ENCODE measurements at regions not wholly inside any gene's neighbourhood (a gene's known extent, or its start where the extent isn't known, plus 50 kb on each side); places are given as distances from the start of the nearest gene placed in this dataset.

- peak; percentile 67 for DNase-seq
- Histone ChIP-seq H3K23ac (ENCODE audit: low read length in 2 of 2) (no peak overlapping the region), H2AFZ (ENCODE audit: low read depth, low read length) (no peak overlapping the region), H2BK15ac (ENCODE audit: low read depth, poor library complexity, severe bottlenecking) (no peak overlapping the region), H4K91ac (ENCODE audit: low read length) (no peak overlapping the region), H3K9me3 (ENCODE audit: control insufficient read depth, low read length) (no peaks in the 10 kb centered on the region), H3K18ac (ENCODE audit: low read depth in 1 of 2, low read length in 2 of 2) (no peak overlapping the region), H2AK5ac (ENCODE audit: low read length, severe bottlenecking) (no peak overlapping the region), H2BK5ac (ENCODE audit: low read depth, low read length, poor library complexity, severe bottlenecking) (no peak overlapping the region), H3K79me1 (replicated peaks; ENCODE audit: low read length, poor library complexity, severe bottlenecking) (no peaks in the 10 kb centered on the region), H3K4me2 (ENCODE audit: low read length, poor library complexity, severe bottlenecking) (no peak overlapping the region), H3K9ac (ENCODE audit: low read length) (no peak overlapping the region), H2BK120ac (ENCODE audit: low read depth, low read length) (no peak overlapping the region), H3K14ac (ENCODE audit: low read length in 2 of 2) (no peak overlapping the region), H3K4me3 (ENCODE audit: insufficient read depth in 1 of 2, low read depth in 1 of 2, low read length in 2 of 2) (no peak overlapping the region), H4K8ac (ENCODE audit: low read length) (no peak overlapping the region), H3K4me1 (ENCODE audit: control insufficient read depth, insufficient read depth, low read depth, low read length) (no peaks in the 10 kb centered on the region), H3K36me3 (ENCODE audit: control insufficient read depth in 1 of 2, insufficient read depth in 2 of 2, low read depth in 1 of 2, low read length in 2 of 2) (no peaks in the 10 kb centered on the region), H3K4ac (ENCODE audit: low read depth in 1 of 2, low read length in 2 of 2) (no peak overlapping the region), H2BK12ac (ENCODE audit: low read length in 2 of 2) (peak overlapping the region in 1 of 2 experiments; percentile 31), H3K27me3 (ENCODE audit: control insufficient read depth in 1 of 2, insufficient read depth in 1 of 2, low read length in 2 of 2) (peaks cover 8 to 19% of the 10 kb centered on the region in 2 experiments), H3K27ac (ENCODE audit: low read length, poor library complexity, severe bottlenecking) (no peak overlapping the region)
- 77% methylated on average over 5 of the region's 5 CpGs for WGBS
Observed at GRCh38 chr1:117678246-117678977, 72.6 kb downstream of the TENT5C start.

DNA sequence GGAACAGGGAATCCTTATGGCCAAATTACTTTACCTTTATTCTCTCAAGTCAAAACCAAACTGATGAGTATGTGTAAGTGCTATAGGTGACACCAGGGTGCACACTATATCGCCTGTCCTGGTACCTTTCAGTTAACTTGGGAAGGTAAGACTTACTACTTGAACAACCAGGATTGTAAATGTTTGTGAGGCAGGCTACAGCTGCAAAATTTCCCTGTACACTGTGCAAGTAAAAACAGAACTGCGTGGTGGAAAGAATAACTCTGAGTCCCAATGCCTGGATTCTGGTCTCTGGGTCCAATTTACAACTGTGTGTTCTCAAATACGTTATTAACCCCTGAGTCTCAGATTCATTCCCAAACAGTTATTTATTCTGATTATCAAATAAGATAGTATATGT lies 73.5 kb downstream of the TENT5C start:
- Histone ChIP-seq H3K79me1 (replicated peaks; ENCODE audit: low read length, poor library complexity, severe bottlenecking) (no peaks in the 10 kb centered on the region), H2AFZ (ENCODE audit: low read depth, low read length) (no peak overlapping the region), H3K27me3 (ENCODE audit: control insufficient read depth in 1 of 2, insufficient read depth in 1 of 2, low read length in 2 of 2) (peaks cover 8 to 17% of the 10 kb centered on the region in 2 experiments), H4K91ac (ENCODE audit: low read length) (no peak overlapping the region), H3K27ac (ENCODE audit: low read length, poor library complexity, severe bottlenecking) (no peak overlapping the region), H3K4me3 (ENCODE audit: insufficient read depth in 1 of 2, low read depth in 1 of 2, low read length in 2 of 2) (no peak overlapping the region), H3K4me1 (ENCODE audit: control insufficient read depth, insufficient read depth, low read depth, low read length) (peaks cover 1% of the 10 kb centered on the region), H4K8ac (ENCODE audit: low read length) (no peak overlapping the region), H3K36me3 (ENCODE audit: control insufficient read depth in 1 of 2, insufficient read depth in 2 of 2, low read depth in 1 of 2, low read length in 2 of 2) (no peaks in the 10 kb centered on the region), H3K4ac (ENCODE audit: low read depth in 1 of 2, low read length in 2 of 2) (no peak overlapping the region), H3K23ac (ENCODE audit: low read length in 2 of 2) (no peak overlapping the region), H2BK120ac (ENCODE audit: low read depth, low read length) (no peak overlapping the region), H2AK5ac (ENCODE audit: low read length, severe bottlenecking) (no peak overlapping the region), H3K4me2 (ENCODE audit: low read length, poor library complexity, severe bottlenecking) (no peak overlapping the region), H2BK5ac (ENCODE audit: low read depth, low read length, poor library complexity, severe bottlenecking) (no peak overlapping the region), H3K9ac (ENCODE audit: low read length) (no peak overlapping the region), H2BK12ac (ENCODE audit: low read length in 2 of 2) (no peak overlapping the region), H3K18ac (ENCODE audit: low read depth in 1 of 2, low read length in 2 of 2) (no peak overlapping the region), H2BK15ac (ENCODE audit: low read depth, poor library complexity, severe bottlenecking) (no peak overlapping the region), H3K9me3 (ENCODE audit: control insufficient read depth, low read length) (no peaks in the 10 kb centered on the region), H3K14ac (ENCODE audit: low read length in 2 of 2) (no peak overlapping the region)
- 79% methylated on average over 2 of the region's 3 CpGs for WGBS
- no peak for DNase-seq

- H3K79me1 ChIP-seq (replicated peaks; ENCODE audit: low read length, poor library complexity, severe bottlenecking): no peaks in the 10 kb centered on the region
- no peak overlapping the region for H3K23ac ChIP-seq (ENCODE audit: low read length in 2 of 2)
- no peak overlapping the region for H3K4me3 ChIP-seq (ENCODE audit: insufficient read depth in 1 of 2, low read depth in 1 of 2, low read length in 2 of 2)
- peak overlapping the region; percentile 12 for H4K91ac ChIP-seq (ENCODE audit: low read length)
- peak overlapping the region in 1 of 2 experiments; percentile 71 for H3K14ac ChIP-seq (ENCODE audit: low read length in 2 of 2)
- H2AK5ac ChIP-seq (ENCODE audit: low read length, severe bottlenecking): no peak overlapping the region
- H2AFZ ChIP-seq (ENCODE audit: low read depth, low read length): no peak overlapping the region
- peak overlapping the region in 1 of 2 experiments; percentile 58 for H3K18ac ChIP-seq (ENCODE audit: low read depth in 1 of 2, low read length in 2 of 2)
- H2BK12ac ChIP-seq (ENCODE audit: low read length in 2 of 2): no peak overlapping the region
- H3K4me2 ChIP-seq (ENCODE audit: low read length, poor library complexity, severe bottlenecking): no peak overlapping the region
- no peaks in the 10 kb centered on the region for H3K36me3 ChIP-seq (ENCODE audit: control insufficient read depth in 1 of 2, insufficient read depth in 2 of 2, low read depth in 1 of 2, low read length in 2 of 2)
- H3K27ac ChIP-seq (ENCODE audit: low read length, poor library complexity, severe bottlenecking): no peak overlapping the region
- H2BK5ac ChIP-seq (ENCODE audit: low read depth, low read length, poor library complexity, severe bottlenecking): no peak overlapping the region
- H3K9me3 ChIP-seq (ENCODE audit: control insufficient read depth, low read length): no peaks in the 10 kb centered on the region
- no peak overlapping the region for H4K8ac ChIP-seq (ENCODE audit: low read length)
- no peak overlapping the region for H2BK15ac ChIP-seq (ENCODE audit: low read depth, poor library complexity, severe bottlenecking)
- peaks cover 8 to 11% of the 10 kb centered on the region in 2 experiments for H3K27me3 ChIP-seq (ENCODE audit: control insufficient read depth in 1 of 2, insufficient read depth in 1 of 2, low read length in 2 of 2)
- H3K4ac ChIP-seq (ENCODE audit: low read depth in 1 of 2, low read length in 2 of 2): no peak overlapping the region
- H2BK120ac ChIP-seq (ENCODE audit: low read depth, low read length): no peak overlapping the region
- peaks cover 1% of the 10 kb centered on the region for H3K4me1 ChIP-seq (ENCODE audit: control insufficient read depth, insufficient read depth, low read depth, low read length)
- WGBS: 81% methylated on average over 4 of the region's 4 CpGs
- H3K9ac ChIP-seq (ENCODE audit: low read length): no peak overlapping the region
- DNase-seq: no peak
Observed at GRCh38 chr1:117679868-117680267, 74.0 kb downstream of the TENT5C start.

GRCh38 chr1:117680316-117681002 lies 74.6 kb downstream of the TENT5C start:
- Histone ChIP-seq H3K36me3 (ENCODE audit: control insufficient read depth in 1 of 2, insufficient read depth in 2 of 2, low read depth in 1 of 2, low read length in 2 of 2) (no peaks in the 10 kb centered on the region), H2AK5ac (ENCODE audit: low read length, severe bottlenecking) (no peak overlapping the region), H3K4ac (ENCODE audit: low read depth in 1 of 2, low read length in 2 of 2) (no peak overlapping the region), H3K9me3 (ENCODE audit: control insufficient read depth, low read length) (no peaks in the 10 kb centered on the region), H2BK12ac (ENCODE audit: low read length in 2 of 2) (no peak overlapping the region), H3K18ac (ENCODE audit: low read depth in 1 of 2, low read length in 2 of 2) (peak overlapping the region in 1 of 2 experiments; percentile 58), H3K14ac (ENCODE audit: low read length in 2 of 2) (peak overlapping the region in 1 of 2 experiments; percentile 71), H3K27ac (ENCODE audit: low read length, poor library complexity, severe bottlenecking) (no peak overlapping the region), H3K23ac (ENCODE audit: low read length in 2 of 2) (no peak overlapping the region), H2BK120ac (ENCODE audit: low read depth, low read length) (no peak overlapping the region), H2AFZ (ENCODE audit: low read depth, low read length) (no peak overlapping the region), H3K4me3 (ENCODE audit: insufficient read depth in 1 of 2, low read depth in 1 of 2, low read length in 2 of 2) (no peak overlapping the region), H3K9ac (ENCODE audit: low read length) (no peak overlapping the region), H3K27me3 (ENCODE audit: control insufficient read depth in 1 of 2, insufficient read depth in 1 of 2, low read length in 2 of 2) (peaks cover 8 to 10% of the 10 kb centered on the region in 2 experiments), H2BK5ac (ENCODE audit: low read depth, low read length, poor library complexity, severe bottlenecking) (no peak overlapping the region), H2BK15ac (ENCODE audit: low read depth, poor library complexity, severe bottlenecking) (no peak overlapping the region), H3K79me1 (replicated peaks; ENCODE audit: low read length, poor library complexity, severe bottlenecking) (no peaks in the 10 kb centered on the region), H3K4me2 (ENCODE audit: low read length, poor library complexity, severe bottlenecking) (no peak overlapping the region), H4K91ac (ENCODE audit: low read length) (peak overlapping the region; percentile 12), H4K8ac (ENCODE audit: low read length) (no peak overlapping the region), H3K4me1 (ENCODE audit: control insufficient read depth, insufficient read depth, low read depth, low read length) (peaks cover 1% of the 10 kb centered on the region)
- DNase-seq: no peak
- WGBS: 98% methylated on average over 8 of the region's 9 CpGs

All from mesenchymal stem cell (in vitro differentiated cells and primary cell).